Gastroesophageal sphincter (tissue), 3 donors: ENCODE measurements at regions not wholly inside any gene's neighbourhood (a gene's known extent, or its start where the extent isn't known, plus 50 kb on each side); places are given as distances from the start of the nearest gene placed in this dataset.

Experiments used
- EP300 ChIP-seq: sonication (generic); formaldehyde crosslinking; IDR thresholded peaks from one replicate; pipeline ENCODE4 v1.6.1; 2017; ENCODE audit warnings: antibody characterized with exemption, mild to moderate bottlenecking
- POLR2A ChIP-seq, 2 donors: fragments of 450-650 bp; IDR thresholded peaks; one replicate each; pipeline ENCODE4 v1.6.1; 2017; ENCODE audit warnings: antibody characterized with exemption in 2 of 2, mild to moderate bottlenecking in 2 of 2, moderate library complexity in 1 of 2
- POLR2AphosphoS5 ChIP-seq: sonication (generic); formaldehyde crosslinking; IDR thresholded peaks from one replicate; pipeline ENCODE4 v1.6.1; 2017; ENCODE audit warnings: antibody characterized with exemption
- TF ChIP-seq, protein P1 (sequence below), 4 experiments: fragments of 200-600 bp in 2 of 4; fragments of 450-650 bp in 2 of 4; sonication (generic) in 1 of 4; IDR thresholded peaks; one replicate each; pipeline ENCODE4 v1.5.1; 2017 to 2019; ENCODE audit warnings: antibody characterized with exemption in 4 of 4, mild to moderate bottlenecking in 2 of 4, moderate library complexity in 2 of 4

GRCh38 chr16:77514500-77515220 lies 79.8 kb upstream of the ADAMTS18 start:
- TF ChIP-seq EP300 (no peak), POLR2A (IDR thresholded peaks at IDR 0.05) (no peak), POLR2AphosphoS5 (no peak)
- TF ChIP-seq, protein P1, sequence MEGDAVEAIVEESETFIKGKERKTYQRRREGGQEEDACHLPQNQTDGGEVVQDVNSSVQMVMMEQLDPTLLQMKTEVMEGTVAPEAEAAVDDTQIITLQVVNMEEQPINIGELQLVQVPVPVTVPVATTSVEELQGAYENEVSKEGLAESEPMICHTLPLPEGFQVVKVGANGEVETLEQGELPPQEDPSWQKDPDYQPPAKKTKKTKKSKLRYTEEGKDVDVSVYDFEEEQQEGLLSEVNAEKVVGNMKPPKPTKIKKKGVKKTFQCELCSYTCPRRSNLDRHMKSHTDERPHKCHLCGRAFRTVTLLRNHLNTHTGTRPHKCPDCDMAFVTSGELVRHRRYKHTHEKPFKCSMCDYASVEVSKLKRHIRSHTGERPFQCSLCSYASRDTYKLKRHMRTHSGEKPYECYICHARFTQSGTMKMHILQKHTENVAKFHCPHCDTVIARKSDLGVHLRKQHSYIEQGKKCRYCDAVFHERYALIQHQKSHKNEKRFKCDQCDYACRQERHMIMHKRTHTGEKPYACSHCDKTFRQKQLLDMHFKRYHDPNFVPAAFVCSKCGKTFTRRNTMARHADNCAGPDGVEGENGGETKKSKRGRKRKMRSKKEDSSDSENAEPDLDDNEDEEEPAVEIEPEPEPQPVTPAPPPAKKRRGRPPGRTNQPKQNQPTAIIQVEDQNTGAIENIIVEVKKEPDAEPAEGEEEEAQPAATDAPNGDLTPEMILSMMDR (IDR thresholded peaks at IDR 0.05): no peak
